GM18907 (cell line): ENCODE measurements at regions not wholly inside any gene's neighbourhood (a gene's known extent, or its start where the extent isn't known, plus 50 kb on each side); places are given as distances from the start of the nearest gene placed in this dataset.
"Not testable (repeated sequence)": the region's sequence is repeated elsewhere in the genome, so short reads cannot be mapped to it uniquely, and the experiment has no call there.

Experiments used
- ATAC-seq: cut with Tn5 transposase; IDR thresholded peaks from one replicate; pipeline ENCODE4 v1.9.1; 2021; ENCODE audit warnings: mild to moderate bottlenecking, moderate library complexity; ENCODE audit not compliant: unreplicated experiment

GRCh38 chrX:94576367-94577004, 902.5 kb downstream of the FAM133A start:
- no peak for ATAC-seq

- ATAC-seq: no peak
These were observed 926.1 kb downstream of the FAM133A start for GRCh38 chrX:94600077-94600476.

- ATAC-seq: no peak
These were observed 938.1 kb downstream of the FAM133A start for GRCh38 chrX:94612140-94612539.

GRCh38 chrX:94633237-94633636, 959.2 kb downstream of the FAM133A start:
- ATAC-seq: no peak

- ATAC-seq: no peak
These were observed 961.0 kb downstream of the FAM133A start for GRCh38 chrX:94635003-94635402.

GRCh38 chrX:94645726-94646125, 971.7 kb downstream of the FAM133A start:
- ATAC-seq: no peak

- ATAC-seq: no peak
These were observed 981.2 kb downstream of the FAM133A start for GRCh38 chrX:94655180-94655579.

GRCh38 chrX:94662689-94663088, 988.7 kb downstream of the FAM133A start:
- no peak for ATAC-seq

- ATAC-seq: no peak
These were observed 1002.3 kb downstream of the FAM133A start for GRCh38 chrX:94676285-94676684.

GRCh38 chrX:94686071-94686470, 1012.1 kb downstream of the FAM133A start:
- no peak for ATAC-seq

- ATAC-seq: no peak
These were observed 1021.9 kb downstream of the FAM133A start for GRCh38 chrX:94695910-94696309.

- ATAC-seq: not testable (repeated sequence)
These were observed 1030.6 kb downstream of the FAM133A start for GRCh38 chrX:94704348-94705256.

- no peak for ATAC-seq
These were observed 1047.4 kb downstream of the FAM133A start for GRCh38 chrX:94721386-94721785.

- no peak for ATAC-seq
These were observed 1048.6 kb downstream of the FAM133A start for GRCh38 chrX:94722578-94722977.

GRCh38 chrX:94742772-94743171, 1068.8 kb downstream of the FAM133A start:
- ATAC-seq: no peak

- ATAC-seq: no peak
These were observed 1069.5 kb downstream of the FAM133A start for GRCh38 chrX:94743478-94743877.

- no peak for ATAC-seq
These were observed 1070.8 kb downstream of the FAM133A start for GRCh38 chrX:94744786-94745185.

GRCh38 chrX:94751611-94752010, 1077.6 kb downstream of the FAM133A start:
- no peak for ATAC-seq

GRCh38 chrX:94752434-94753169, 1078.6 kb downstream of the FAM133A start:
- no peak for ATAC-seq

GRCh38 chrX:94758130-94758529, 1084.1 kb downstream of the FAM133A start:
- no peak for ATAC-seq

- no peak for ATAC-seq
These were observed 1101.6 kb downstream of the FAM133A start for GRCh38 chrX:94775640-94776039.

GRCh38 chrX:94813541-94813940, 1139.5 kb downstream of the FAM133A start:
- no peak for ATAC-seq
